Fibroblast of lung (primary cell): ENCODE measurements at regions not wholly inside any gene's neighbourhood (a gene's known extent, or its start where the extent isn't known, plus 50 kb on each side); places are given as distances from the start of the nearest gene placed in this dataset.

Source experiments
- EZH2 ChIP-seq: IDR thresholded peaks from 2 replicates; pipeline ENCODE4 v1.5.1; 2012; ENCODE audit warnings: low read length, control low read depth, mild to moderate bottlenecking; ENCODE audit errors: missing control alignments
- TF ChIP-seq, protein P1 (sequence below), 2 donors: IDR thresholded peaks in 1 of 2; conservative IDR thresholded peaks in 1 of 2; 1 replicate in 1 of 2; 2 replicates in 1 of 2; pipeline ENCODE4 v1.5.1; 2011 to 2012; ENCODE audit warnings: low read length in 2 of 2, control low read depth in 1 of 2, inconsistent platforms in 1 of 2, low read depth in 1 of 2, mild to moderate bottlenecking in 1 of 2

DNA sequence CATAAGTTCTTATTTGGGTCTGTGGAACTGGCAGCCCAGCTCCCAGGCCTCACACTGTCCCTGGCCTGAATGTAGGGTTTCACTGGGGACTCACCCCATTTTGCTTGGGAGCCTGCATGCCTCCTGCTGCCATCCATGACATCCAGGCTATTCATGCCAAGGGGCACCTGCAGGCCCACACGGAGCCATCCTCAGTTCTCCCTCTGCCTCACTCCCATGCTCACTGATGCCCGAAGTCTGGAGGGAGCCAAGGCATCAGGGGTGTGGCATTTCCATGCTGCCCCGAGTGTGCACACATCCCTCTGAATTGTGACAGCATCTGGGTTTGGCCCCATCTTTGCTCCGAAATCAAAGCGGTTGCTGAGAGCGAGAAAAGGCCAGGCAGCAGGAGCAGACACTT, 67.4 kb upstream of the ZNF804A start:
- TF ChIP-seq, protein P1, sequence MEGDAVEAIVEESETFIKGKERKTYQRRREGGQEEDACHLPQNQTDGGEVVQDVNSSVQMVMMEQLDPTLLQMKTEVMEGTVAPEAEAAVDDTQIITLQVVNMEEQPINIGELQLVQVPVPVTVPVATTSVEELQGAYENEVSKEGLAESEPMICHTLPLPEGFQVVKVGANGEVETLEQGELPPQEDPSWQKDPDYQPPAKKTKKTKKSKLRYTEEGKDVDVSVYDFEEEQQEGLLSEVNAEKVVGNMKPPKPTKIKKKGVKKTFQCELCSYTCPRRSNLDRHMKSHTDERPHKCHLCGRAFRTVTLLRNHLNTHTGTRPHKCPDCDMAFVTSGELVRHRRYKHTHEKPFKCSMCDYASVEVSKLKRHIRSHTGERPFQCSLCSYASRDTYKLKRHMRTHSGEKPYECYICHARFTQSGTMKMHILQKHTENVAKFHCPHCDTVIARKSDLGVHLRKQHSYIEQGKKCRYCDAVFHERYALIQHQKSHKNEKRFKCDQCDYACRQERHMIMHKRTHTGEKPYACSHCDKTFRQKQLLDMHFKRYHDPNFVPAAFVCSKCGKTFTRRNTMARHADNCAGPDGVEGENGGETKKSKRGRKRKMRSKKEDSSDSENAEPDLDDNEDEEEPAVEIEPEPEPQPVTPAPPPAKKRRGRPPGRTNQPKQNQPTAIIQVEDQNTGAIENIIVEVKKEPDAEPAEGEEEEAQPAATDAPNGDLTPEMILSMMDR (conservative IDR thresholded peaks at IDR 0.05 in 1 of 2, IDR thresholded peaks at IDR 0.05 in 1 of 2; ENCODE audit: low read depth in 1 of 2, low read length in 2 of 2) = no peak
- no peak for TF ChIP-seq EZH2
